ENCODE measurements at regions not wholly inside any gene's neighbourhood (a gene's known extent, or its start where the extent isn't known, plus 50 kb on each side); places are given as distances from the start of the nearest gene placed in this dataset.

DNA sequence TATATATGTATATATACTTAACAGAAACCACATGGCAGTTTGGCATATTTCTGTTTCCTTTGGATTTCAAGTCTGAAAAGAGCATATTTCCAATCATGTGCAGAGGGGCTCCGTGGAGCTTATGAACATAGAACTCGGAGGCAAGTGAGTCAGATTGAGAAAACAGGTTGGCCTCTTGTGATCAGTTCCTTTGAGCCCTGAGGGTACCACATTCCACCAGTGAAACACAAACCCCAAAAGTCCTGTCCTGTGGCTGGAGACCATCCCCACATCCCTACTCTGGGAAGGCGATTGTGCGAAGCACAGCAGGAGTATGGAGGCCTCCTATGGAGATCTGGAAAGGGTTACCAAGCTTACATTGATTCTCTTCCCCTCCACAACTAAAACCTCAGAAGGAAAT is 196.7 kb upstream of the TMEM72 start:
- POLR2A ChIA-PET: no interaction called here
- Mint-ChIP-seq H3K27ac (no peak overlapping the region), H3K36me3 (no peaks in the 10 kb centered on the region), H3K4me1 (no peaks in the 10 kb centered on the region), H3K4me3 (no peak overlapping the region), H3K9me3 (peaks cover 4 to 9% (median 8%) of the 10 kb centered on the region in 3 donors), H3K27me3 (peaks cover 0 to 11% of the 10 kb centered on the region in 2 donors)
- Histone ChIP-seq H3K27ac (ENCODE audit: low read length) (no peak overlapping the region), H3K9me3 (no peaks in the 10 kb centered on the region), H3K4me3 (ENCODE audit: control insufficient read depth in 1 of 2, extremely low read depth in 1 of 2, low read length in 1 of 2) (no peak overlapping the region), H3K36me3 (ENCODE audit: control insufficient read depth in 2 of 2, extremely low read depth in 1 of 2, insufficient read depth in 1 of 2, low read length in 1 of 2) (no peaks in the 10 kb centered on the region), H3K27me3 (replicated peaks in 1 of 2; ENCODE audit: control insufficient read depth in 2 of 2, extremely low read depth in 1 of 2, insufficient read depth in 2 of 2, low read length in 1 of 2) (peaks cover 0 to 3% of the 10 kb centered on the region in 2 experiments), H3K4me1 (ENCODE audit: control insufficient read depth in 1 of 2, extremely low read depth in 1 of 2, insufficient read depth in 2 of 2, low read length in 2 of 2) (no peaks in the 10 kb centered on the region)
- 100% methylated on average over 1 of the region's 4 CpGs for WGBS (ENCODE audit: insufficient coverage)
- ATAC-seq (replicated peaks in 1 of 4): no peak
- CTCF ChIA-PET: interaction anchor here in 1 of 2 donors (0.6 kb wide), 1 partner anchor 1025 kb away, joined by 5 read pairs; no protein-coding TSS in a partner anchor
- no peak for DNase-seq

DNA sequence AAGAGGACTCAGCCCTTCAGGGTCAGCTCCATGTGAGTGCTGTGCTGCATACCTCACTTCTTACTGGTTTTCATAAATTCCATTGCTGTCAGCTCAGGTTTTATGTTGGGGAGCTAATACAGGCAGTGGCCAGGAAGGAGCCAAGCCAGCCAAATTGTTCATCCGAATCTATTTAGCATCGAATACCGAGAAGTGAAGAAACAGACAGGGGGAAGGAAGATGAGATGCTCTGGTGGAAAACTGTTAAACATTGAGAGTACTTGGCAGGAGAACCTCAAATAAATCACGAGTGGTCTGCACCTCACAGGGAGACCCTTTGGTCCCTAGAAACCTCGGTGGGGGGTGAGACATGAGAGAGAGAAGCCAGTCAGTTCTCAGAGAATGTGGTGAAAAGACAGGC is 196.0 kb upstream of the TMEM72 start:
- Histone ChIP-seq H3K36me3 (ENCODE audit: control insufficient read depth in 2 of 2, extremely low read depth in 1 of 2, insufficient read depth in 1 of 2, low read length in 1 of 2) (no peaks in the 10 kb centered on the region), H3K9me3 (no peaks in the 10 kb centered on the region), H3K27me3 (replicated peaks in 1 of 2; ENCODE audit: control insufficient read depth in 2 of 2, extremely low read depth in 1 of 2, insufficient read depth in 2 of 2, low read length in 1 of 2) (peaks cover 0 to 3% of the 10 kb centered on the region in 2 experiments), H3K4me3 (ENCODE audit: control insufficient read depth in 1 of 2, extremely low read depth in 1 of 2, low read length in 1 of 2) (no peak overlapping the region), H3K4me1 (ENCODE audit: control insufficient read depth in 1 of 2, extremely low read depth in 1 of 2, insufficient read depth in 2 of 2, low read length in 2 of 2) (no peaks in the 10 kb centered on the region), H3K27ac (ENCODE audit: low read length) (no peak overlapping the region)
- Mint-ChIP-seq H3K4me1 (no peaks in the 10 kb centered on the region), H3K9me3 (peaks cover 4 to 9% (median 8%) of the 10 kb centered on the region in 3 donors), H3K36me3 (no peaks in the 10 kb centered on the region), H3K27ac (no peak overlapping the region), H3K4me3 (no peak overlapping the region), H3K27me3 (peaks cover 0 to 15% of the 10 kb centered on the region in 2 donors)
- WGBS (ENCODE audit: insufficient coverage): 82% methylated on average over 4 of the region's 5 CpGs
- ATAC-seq (replicated peaks in 1 of 4) (no peak), DNase-seq (no peak)
- POLR2A ChIA-PET: no interaction called here
- CTCF ChIA-PET: no interaction called here

DNA sequence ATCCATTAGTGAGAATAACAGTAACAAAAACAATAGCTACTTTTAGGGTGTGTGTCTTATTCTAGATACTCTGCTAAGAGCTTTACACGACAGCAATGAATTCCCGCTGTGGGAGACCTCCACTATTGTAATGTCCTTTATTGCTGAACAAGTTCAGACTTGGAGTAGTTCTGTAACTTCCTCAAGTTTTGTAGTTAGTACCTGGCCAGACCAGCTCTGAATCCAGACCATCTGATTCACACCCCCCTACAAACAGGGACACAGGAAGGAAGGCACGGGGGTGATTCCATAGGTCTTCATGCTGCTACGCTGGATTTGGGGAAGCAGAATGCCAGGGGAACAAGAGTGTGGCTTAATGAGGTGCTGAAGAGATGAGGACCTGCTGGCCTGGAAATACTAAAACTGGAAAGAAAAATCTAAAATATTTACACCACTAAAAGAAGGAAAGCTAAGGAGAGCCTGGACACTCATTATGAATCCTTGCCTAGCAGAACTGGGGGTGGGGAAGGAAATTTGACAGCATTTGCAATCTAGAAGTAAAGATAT is 194.6 kb upstream of the TMEM72 start:
- POLR2A ChIA-PET: no interaction called here
- DNase-seq (no peak), ATAC-seq (replicated peaks in 1 of 4) (no peak)
- CTCF ChIA-PET: no interaction called here
- Histone ChIP-seq H3K4me3 (ENCODE audit: control insufficient read depth in 1 of 2, extremely low read depth in 1 of 2, low read length in 1 of 2) (no peak overlapping the region), H3K27me3 (replicated peaks in 1 of 2; ENCODE audit: control insufficient read depth in 2 of 2, extremely low read depth in 1 of 2, insufficient read depth in 2 of 2, low read length in 1 of 2) (peaks cover 0 to 3% of the 10 kb centered on the region in 2 experiments), H3K27ac (ENCODE audit: low read length) (no peak overlapping the region), H3K9me3 (no peaks in the 10 kb centered on the region), H3K4me1 (ENCODE audit: control insufficient read depth in 1 of 2, extremely low read depth in 1 of 2, insufficient read depth in 2 of 2, low read length in 2 of 2) (no peaks in the 10 kb centered on the region), H3K36me3 (ENCODE audit: control insufficient read depth in 2 of 2, extremely low read depth in 1 of 2, insufficient read depth in 1 of 2, low read length in 1 of 2) (no peaks in the 10 kb centered on the region)
- no CpG with 5 or more reads among the region's 4 CpGs for WGBS (ENCODE audit: insufficient coverage)
- no peaks in the 10 kb centered on the region for H3K36me3 Mint-ChIP-seq
- H3K27ac Mint-ChIP-seq: no peak overlapping the region
- H3K4me1 Mint-ChIP-seq: no peaks in the 10 kb centered on the region
- peaks cover 0 to 15% of the 10 kb centered on the region in 2 donors for H3K27me3 Mint-ChIP-seq
- H3K4me3 Mint-ChIP-seq: no peak overlapping the region
- peaks cover 4 to 9% (median 8%) of the 10 kb centered on the region in 3 donors for H3K9me3 Mint-ChIP-seq

DNA sequence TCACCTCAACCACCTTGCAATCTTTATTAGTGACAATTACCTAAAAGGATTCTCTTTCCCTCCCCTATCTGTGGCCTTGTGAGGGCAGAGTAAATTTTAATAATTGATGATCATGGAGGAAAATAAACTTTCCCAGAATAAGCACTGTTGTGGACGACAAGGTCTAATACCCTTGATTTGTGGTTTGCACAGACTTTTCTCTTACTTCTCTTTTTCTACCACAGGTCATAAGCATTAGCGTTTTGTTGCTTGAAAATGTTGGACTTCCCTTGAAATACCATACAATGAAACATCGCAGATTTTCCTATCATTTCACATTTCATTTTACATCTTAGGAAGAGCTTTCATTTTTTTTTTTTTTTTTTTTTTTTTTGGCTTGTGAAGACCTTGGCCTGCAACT is 188.1 kb upstream of the TMEM72 start:
- no peak overlapping the region for H3K4me3 ChIP-seq (ENCODE audit: control insufficient read depth in 1 of 2, extremely low read depth in 1 of 2, low read length in 1 of 2)
- peaks cover 0 to 3% of the 10 kb centered on the region in 2 experiments for H3K27me3 ChIP-seq (replicated peaks in 1 of 2; ENCODE audit: control insufficient read depth in 2 of 2, extremely low read depth in 1 of 2, insufficient read depth in 2 of 2, low read length in 1 of 2)
- Mint-ChIP-seq H3K27ac (no peak overlapping the region), H3K4me3 (no peak overlapping the region), H3K9me3 (peaks cover 4 to 14% (median 9%) of the 10 kb centered on the region in 3 donors), H3K4me1 (peaks cover 0 to 7% (median 0%) of the 10 kb centered on the region in 3 donors), H3K27me3 (peaks cover 0 to 23% of the 10 kb centered on the region in 2 donors), H3K36me3 (no peaks in the 10 kb centered on the region)
- H3K27ac ChIP-seq (ENCODE audit: low read length): no peak overlapping the region
- no peak for DNase-seq
- no CpG with 5 or more reads among the region's 3 CpGs for WGBS (ENCODE audit: insufficient coverage)
- CTCF ChIA-PET: no interaction called here
- no peaks in the 10 kb centered on the region for H3K9me3 ChIP-seq
- no peak for ATAC-seq (replicated peaks in 1 of 4)
- no peaks in the 10 kb centered on the region for H3K4me1 ChIP-seq (ENCODE audit: control insufficient read depth in 1 of 2, extremely low read depth in 1 of 2, insufficient read depth in 2 of 2, low read length in 2 of 2)
- no peaks in the 10 kb centered on the region for H3K36me3 ChIP-seq (ENCODE audit: control insufficient read depth in 2 of 2, extremely low read depth in 1 of 2, insufficient read depth in 1 of 2, low read length in 1 of 2)
- POLR2A ChIA-PET: no interaction called here

DNA sequence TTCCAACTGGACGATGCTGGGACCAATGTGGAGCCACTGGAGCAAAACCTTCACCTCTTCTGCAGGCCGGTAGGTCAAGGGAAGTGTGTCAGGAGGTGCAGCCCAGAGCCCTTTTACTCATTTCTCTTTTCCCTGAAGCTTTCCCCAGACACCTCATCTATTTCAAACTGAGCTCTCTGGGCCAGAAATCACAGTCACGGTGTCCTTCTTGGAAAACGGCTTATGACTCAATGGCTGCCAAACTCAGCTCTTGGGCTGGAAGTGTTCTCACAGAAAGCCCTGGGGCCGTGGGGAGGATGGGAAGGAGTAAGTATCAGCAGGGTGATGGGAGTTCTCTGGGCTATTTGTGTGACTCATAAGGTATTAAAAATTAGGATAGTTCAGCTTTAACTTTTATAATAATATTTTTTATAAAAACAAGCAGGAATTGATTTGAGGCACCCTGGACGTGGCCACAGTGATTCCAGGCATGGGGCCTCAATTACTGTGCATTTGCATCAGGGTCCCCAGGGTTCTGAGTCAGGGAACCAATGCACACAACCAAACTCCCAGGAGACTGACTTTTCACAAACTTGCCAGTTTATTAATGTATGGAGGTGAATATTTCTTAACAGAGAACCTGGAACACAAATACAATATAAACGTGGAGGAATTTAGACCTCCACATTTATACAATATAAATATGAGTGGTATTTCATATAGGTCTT is 187.4 kb upstream of the TMEM72 start:
- WGBS (ENCODE audit: insufficient coverage): 83% methylated on average over 1 of the region's 7 CpGs
- H3K27me3 Mint-ChIP-seq: peaks cover 0 to 22% of the 10 kb centered on the region in 2 donors

DNA sequence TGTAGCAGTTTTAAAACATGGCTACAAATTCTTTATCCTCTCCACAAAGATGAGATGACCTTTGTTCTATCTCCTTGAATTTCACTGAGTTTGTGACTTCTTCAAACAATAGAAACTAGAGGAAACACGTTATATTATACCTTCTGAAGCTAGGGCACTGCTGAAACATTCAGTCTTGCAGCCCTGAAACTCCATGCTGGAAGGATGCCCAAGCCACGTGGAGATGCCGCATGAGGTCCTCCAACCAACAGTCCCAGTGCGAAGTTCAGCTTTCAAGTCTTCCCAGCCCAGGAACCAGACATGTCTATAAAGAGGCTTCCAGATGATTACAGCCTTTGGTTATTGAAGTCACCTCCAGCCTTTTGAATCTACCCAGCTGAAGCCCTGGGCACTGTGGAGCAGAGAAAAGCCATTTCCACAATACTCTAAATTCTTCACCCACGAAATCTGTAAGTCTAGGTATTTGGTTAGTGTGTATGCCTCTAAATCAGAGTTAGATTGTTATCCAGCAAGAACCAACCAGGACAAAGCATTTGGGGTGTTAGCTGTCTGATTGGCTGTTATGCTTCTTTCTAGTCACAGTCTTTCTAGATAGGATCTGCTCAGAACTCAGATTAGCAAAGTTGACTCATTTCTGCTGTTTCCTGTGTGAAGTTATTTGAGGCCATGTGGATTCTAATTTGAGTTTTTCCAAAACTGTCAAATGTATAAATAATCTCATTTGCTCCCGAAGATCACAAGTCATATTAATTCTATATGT is 186.5 kb upstream of the TMEM72 start:
- no peak overlapping the region for H3K27ac ChIP-seq (ENCODE audit: low read length)
- Mint-ChIP-seq H3K9me3 (peaks cover 0 to 14% (median 0%) of the 10 kb centered on the region in 3 donors), H3K27me3 (peaks cover 0 to 17% of the 10 kb centered on the region in 2 donors), H3K4me1 (peaks cover 0 to 7% (median 0%) of the 10 kb centered on the region in 3 donors), H3K27ac (no peak overlapping the region), H3K4me3 (no peak overlapping the region), H3K36me3 (no peaks in the 10 kb centered on the region)
- ATAC-seq (replicated peaks in 1 of 4) (no peak), DNase-seq (no peak)
- H3K4me1 ChIP-seq (ENCODE audit: control insufficient read depth in 1 of 2, extremely low read depth in 1 of 2, insufficient read depth in 2 of 2, low read length in 2 of 2): no peaks in the 10 kb centered on the region
- no peak overlapping the region for H3K4me3 ChIP-seq (ENCODE audit: control insufficient read depth in 1 of 2, extremely low read depth in 1 of 2, low read length in 1 of 2)
- no peaks in the 10 kb centered on the region for H3K36me3 ChIP-seq (ENCODE audit: control insufficient read depth in 2 of 2, extremely low read depth in 1 of 2, insufficient read depth in 1 of 2, low read length in 1 of 2)
- POLR2A ChIA-PET: no interaction called here
- CTCF ChIA-PET: no interaction called here
- 61% methylated on average over 4 of the region's 6 CpGs for WGBS (ENCODE audit: insufficient coverage)
- no peaks in the 10 kb centered on the region for H3K27me3 ChIP-seq (replicated peaks in 1 of 2; ENCODE audit: control insufficient read depth in 2 of 2, extremely low read depth in 1 of 2, insufficient read depth in 2 of 2, low read length in 1 of 2)
- no peaks in the 10 kb centered on the region for H3K9me3 ChIP-seq

More for the DNA sequence above, 187.4 kb upstream of the TMEM72 start:
- no peak overlapping the region for H3K4me3 ChIP-seq (ENCODE audit: control insufficient read depth in 1 of 2, extremely low read depth in 1 of 2, low read length in 1 of 2)
- ChIA-PET CTCF (no interaction called here), POLR2A (no interaction called here)
- DNase-seq (no peak), ATAC-seq (replicated peaks in 1 of 4) (no peak)
- Mint-ChIP-seq H3K4me1 (peaks cover 0 to 7% (median 0%) of the 10 kb centered on the region in 3 donors), H3K4me3 (no peak overlapping the region), H3K9me3 (peaks cover 3 to 9% (median 3%) of the 10 kb centered on the region in 3 donors), H3K27ac (no peak overlapping the region), H3K36me3 (no peaks in the 10 kb centered on the region)
- no peaks in the 10 kb centered on the region for H3K9me3 ChIP-seq
- H3K27me3 ChIP-seq (replicated peaks in 1 of 2; ENCODE audit: control insufficient read depth in 2 of 2, extremely low read depth in 1 of 2, insufficient read depth in 2 of 2, low read length in 1 of 2): peaks cover 0 to 3% of the 10 kb centered on the region in 2 experiments
- no peaks in the 10 kb centered on the region for H3K4me1 ChIP-seq (ENCODE audit: control insufficient read depth in 1 of 2, extremely low read depth in 1 of 2, insufficient read depth in 2 of 2, low read length in 2 of 2)
- H3K36me3 ChIP-seq (ENCODE audit: control insufficient read depth in 2 of 2, extremely low read depth in 1 of 2, insufficient read depth in 1 of 2, low read length in 1 of 2): no peaks in the 10 kb centered on the region
- H3K27ac ChIP-seq (ENCODE audit: low read length): no peak overlapping the region
